Uterus (tissue), 3 donors: ENCODE measurements at regions not wholly inside any gene's neighbourhood (a gene's known extent, or its start where the extent isn't known, plus 50 kb on each side); places are given as distances from the start of the nearest gene placed in this dataset.

Experiments used
- DNase-seq, 2 donors: peaks; one replicate each; pipeline ENCODE4 v3.0.0-alpha.2; 2019 to 2020
- H3K27ac ChIP-seq, 2 donors: fragments of 200-600 bp; sonication (generic); 1 replicate in 1 of 2; 2 replicates in 1 of 2; pipeline ENCODE4 v1.5.1; 2016 to 2018
- H3K27me3 ChIP-seq, 2 donors: fragments of 200-600 bp; sonication (generic); one replicate each; pipeline ENCODE4 v1.5.1; 2018 to 2019; ENCODE audit warnings: control low read depth in 1 of 2
- H3K36me3 ChIP-seq, 2 donors: fragments of 200-600 bp; sonication (generic); one replicate each; pipeline ENCODE4 v1.5.1; 2019; ENCODE audit warnings: control low read depth in 1 of 2
- H3K4me1 ChIP-seq, 2 donors: fragments of 200-600 bp; sonication (generic); one replicate each; pipeline ENCODE4 v1.5.1; 2018 to 2019; ENCODE audit warnings: control low read depth in 1 of 2
- H3K4me3 ChIP-seq, 2 donors: fragments of 200-600 bp; sonication (generic); 1 replicate in 1 of 2; 2 replicates in 1 of 2; pipeline ENCODE4 v1.5.1; 2018 to 2019; ENCODE audit warnings: mild to moderate bottlenecking in 1 of 2
- H3K9me3 ChIP-seq, 2 donors: fragments of 200-600 bp; sonication (generic); one replicate each; pipeline ENCODE4 v1.5.1; 2019; ENCODE audit warnings: control low read depth in 1 of 2
- CTCF ChIP-seq, 4 experiments: fragments of 200-600 bp in 2 of 4; fragments of 450-650 bp in 2 of 4; sonication (generic) in 2 of 4; IDR thresholded peaks; one replicate each; pipeline ENCODE4 v1.5.1; 2016 to 2019; ENCODE audit warnings: antibody characterized with exemption in 4 of 4, mild to moderate bottlenecking in 2 of 4, moderate library complexity in 1 of 4
- POLR2A ChIP-seq, 2 donors: fragments of 450-650 bp; IDR thresholded peaks; one replicate each; pipeline ENCODE4 v1.6.1; 2016; ENCODE audit warnings: antibody characterized with exemption in 2 of 2, mild to moderate bottlenecking in 1 of 2, moderate library complexity in 1 of 2
- intact Hi-C: fragments of 100-400 bp; cut with DNase I; formaldehyde crosslinking; loops from one replicate; pipeline ENCODE4 v1.15.1; 2023; ENCODE audit warnings: low total_unique reads
- donor health status: DM: yes; HTN: yes; CAD: no.

- intact Hi-C loops = no loop called here
- DNase-seq = no peak
- Histone ChIP-seq H3K27me3 (no peaks in the 10 kb centered on the region), H3K4me1 (no peaks in the 10 kb centered on the region), H3K9me3 (no peaks in the 10 kb centered on the region), H3K27ac (no peak overlapping the region), H3K4me3 (no peak overlapping the region), H3K36me3 (no peaks in the 10 kb centered on the region)
- TF ChIP-seq POLR2A (IDR thresholded peaks at IDR 0.05) (no peak), CTCF (IDR thresholded peaks at IDR 0.05) (no peak)
Observed at GRCh38 chr5:27466959-27467358, 428.6 kb upstream of the CDH9 start.

GRCh38 chr5:27465140-27465539, 426.8 kb upstream of the CDH9 start:
- intact Hi-C loops = no loop called here
- Histone ChIP-seq H3K4me3 (no peak overlapping the region), H3K36me3 (no peaks in the 10 kb centered on the region), H3K27ac (no peak overlapping the region), H3K9me3 (no peaks in the 10 kb centered on the region), H3K27me3 (no peaks in the 10 kb centered on the region), H3K4me1 (no peaks in the 10 kb centered on the region)
- TF ChIP-seq POLR2A (IDR thresholded peaks at IDR 0.05) (no peak), CTCF (IDR thresholded peaks at IDR 0.05) (no peak)
- no peak for DNase-seq

GRCh38 chr5:27463446-27464149, 425.2 kb upstream of the CDH9 start:
- intact Hi-C loops = no loop called here
- no peak for DNase-seq
- Histone ChIP-seq H3K4me1 (no peaks in the 10 kb centered on the region), H3K36me3 (no peaks in the 10 kb centered on the region), H3K27me3 (no peaks in the 10 kb centered on the region), H3K27ac (no peak overlapping the region), H3K4me3 (no peak overlapping the region), H3K9me3 (no peaks in the 10 kb centered on the region)
- no peak for TF ChIP-seq CTCF (IDR thresholded peaks at IDR 0.05)
- TF ChIP-seq POLR2A (IDR thresholded peaks at IDR 0.05) = no peak

GRCh38 chr5:27462936-27463335, 424.6 kb upstream of the CDH9 start:
- no peak for DNase-seq
- no peak for TF ChIP-seq POLR2A (IDR thresholded peaks at IDR 0.05)
- no peak for TF ChIP-seq CTCF (IDR thresholded peaks at IDR 0.05)
- intact Hi-C loops = no loop called here

GRCh38 chr5:27458287-27458686, 419.9 kb upstream of the CDH9 start:
- TF ChIP-seq POLR2A (IDR thresholded peaks at IDR 0.05) = no peak
- TF ChIP-seq CTCF (IDR thresholded peaks at IDR 0.05) = no peak
- Histone ChIP-seq H3K36me3 (no peaks in the 10 kb centered on the region), H3K9me3 (no peaks in the 10 kb centered on the region), H3K27me3 (no peaks in the 10 kb centered on the region), H3K27ac (no peak overlapping the region), H3K4me3 (no peak overlapping the region), H3K4me1 (no peaks in the 10 kb centered on the region)
- intact Hi-C loops = no loop called here
- no peak for DNase-seq

More at GRCh38 chr5:27462936-27463335, 424.6 kb upstream of the CDH9 start:
- Histone ChIP-seq H3K9me3 (no peaks in the 10 kb centered on the region), H3K27ac (no peak overlapping the region), H3K4me3 (no peak overlapping the region), H3K36me3 (no peaks in the 10 kb centered on the region), H3K27me3 (no peaks in the 10 kb centered on the region), H3K4me1 (no peaks in the 10 kb centered on the region)
